HepG2 (cell line): ENCODE measurements at regions not wholly inside any gene's neighbourhood (a gene's known extent, or its start where the extent isn't known, plus 50 kb on each side); places are given as distances from the start of the nearest gene placed in this dataset.

Experiments
- ATAC-seq: fragments of 200-7000 bp; cut with Tn5 transposase; 3 replicates; pipeline ENCODE4 v1.9.1; 2020; ENCODE audit warnings: mild to moderate bottlenecking, moderate library complexity
- BruUV-seq: library from RNA; stranded (reverse); fragments of 400-500 nt; replicated peaks from 2 replicates; lab custom pipeline; 2021; lab: Mats Ljungman, UMichigan
- CTCF ChIA-PET: fragments of 300-600 bp; formaldehyde crosslinking; extraction: SDS; loops from one replicate; lab custom pipeline; 2021; ENCODE audit warnings: low total read pairs, inconsistent platforms, low intra/inter-chr PET ratio; lab: Yijun Ruan, JAX
- POLR2A ChIA-PET: fragments of 350-600 bp; sonication (Branson Sonifier 250); formaldehyde crosslinking; loops from one replicate; lab custom pipeline; 2020; ENCODE audit warnings: antibody characterized with exemption, inconsistent platforms; lab: Yijun Ruan, JAX
- DNase-seq: peaks from one replicate; pipeline ENCODE4 v3.0.0-alpha.2; 2015; ENCODE audit warnings: low spot score
- FAIRE-seq: peaks from 3 replicates; lab custom pipeline; 2011; peaks lifted over from hg19 to GRCh38; lab: Jason Lieb, UNC
- H2AFZ ChIP-seq: one replicate; pipeline ENCODE4 v1.6.1; 2011; ENCODE audit warnings: low read length, inconsistent platforms
- H3K27ac ChIP-seq: fragments of 300-600 bp; 3 replicates; pipeline ENCODE4 v1.8.0; 2011; ENCODE audit warnings: mixed run types, mild to moderate bottlenecking, mixed read lengths, low read length, inconsistent platforms; ENCODE audit not compliant: insufficient read depth; ENCODE audit errors: extremely low read length
- H3K27me3 ChIP-seq, 2 experiments: fragments of 200-600 bp in 1 of 2; 2 replicates in 1 of 2; 3 replicates in 1 of 2; pipeline versions ENCODE4 v1.6.0 to v1.8.0; 2011; ENCODE audit warnings: low read length in 2 of 2, mild to moderate bottlenecking in 2 of 2, moderate library complexity in 2 of 2, inconsistent platforms in 1 of 2; ENCODE audit not compliant: insufficient read depth in 2 of 2, control insufficient read depth in 1 of 2
- H3K36me3 ChIP-seq, 2 experiments: fragments of 200-600 bp in 1 of 2; replicated peaks in 1 of 2; 2 replicates in 1 of 2; 3 replicates in 1 of 2; pipeline versions ENCODE4 v1.5.1 to v1.8.0; 2011; ENCODE audit warnings: low read length in 2 of 2, inconsistent platforms in 1 of 2; ENCODE audit not compliant: insufficient read depth in 2 of 2, control insufficient read depth in 1 of 2
- H3K4me1 ChIP-seq: 2 replicates; pipeline ENCODE4 v1.5.1; 2012; ENCODE audit warnings: low read length, inconsistent platforms; ENCODE audit not compliant: insufficient read depth
- H3K4me2 ChIP-seq: 2 replicates; pipeline ENCODE4 v1.6.0; 2011; ENCODE audit warnings: low read depth, low read length, inconsistent platforms
- H3K4me3 ChIP-seq, 3 experiments: fragments of 200-600 bp in 1 of 3; sonication (generic), shearing (Covaris generic) in 1 of 3; replicated peaks in 1 of 3; 2 replicates each; pipeline ENCODE4 v1.5.1; 2011 to 2016; ENCODE audit warnings: low read length in 3 of 3, inconsistent platforms in 2 of 3, low read depth in 2 of 3, mild to moderate bottlenecking in 2 of 3, control low read depth in 1 of 3, mixed read lengths in 1 of 3; ENCODE audit not compliant: insufficient read depth in 1 of 3
- H3K79me2 ChIP-seq: one replicate; pipeline ENCODE4 v1.6.1; 2011; ENCODE audit warnings: low read length, inconsistent platforms; ENCODE audit not compliant: insufficient read depth
- H3K9ac ChIP-seq: 2 replicates; pipeline ENCODE4 v1.6.0; 2011; ENCODE audit warnings: mild to moderate bottlenecking, low read depth, low read length, inconsistent platforms; ENCODE audit not compliant: insufficient read depth
- H3K9me3 ChIP-seq: 2 replicates; pipeline ENCODE4 v1.5.1; 2012; ENCODE audit warnings: mild to moderate bottlenecking, low read length
- H4K20me1 ChIP-seq: 2 replicates; pipeline ENCODE4 v1.6.0; 2011; ENCODE audit warnings: inconsistent platforms, mild to moderate bottlenecking, low read length, moderate library complexity; ENCODE audit not compliant: insufficient read depth
- ASH2L ChIP-seq: fragments of 300-600, 200-600 bp; sonication (generic); IDR thresholded peaks from 2 replicates; pipeline ENCODE4 v1.7.0; 2017; ENCODE audit warnings: low read depth, mild to moderate bottlenecking, moderate library complexity, mixed read lengths, low read length; ENCODE audit not compliant: insufficient read length
- EHMT2 ChIP-seq: fragments of 200-600 bp; sonication (generic); IDR thresholded peaks from 2 replicates; pipeline ENCODE4 v1.7.0; 2017; ENCODE audit warnings: antibody characterized with exemption, low read depth, low read length, borderline replicate concordance
- ERF ChIP-seq: IDR thresholded peaks from 2 replicates; pipeline ENCODE4 v1.6.1; 2018; ENCODE audit warnings: missing biosample characterization, missing genetic modification reagents
- MTA3 ChIP-seq: sonication (generic); formaldehyde crosslinking; IDR thresholded peaks from 2 replicates; pipeline ENCODE4 v1.4.0; 2020; ENCODE audit warnings: missing genetic modification reagents
- NR2F2 ChIP-seq: IDR thresholded peaks from 2 replicates; pipeline ENCODE4 v1.6.1; 2012; ENCODE audit warnings: low read depth, inconsistent platforms, borderline replicate concordance
- PRDM10 ChIP-seq: sonication (generic); formaldehyde crosslinking; IDR thresholded peaks from 2 replicates; pipeline ENCODE4 v1.4.0; 2020; ENCODE audit warnings: low read depth, missing genetic modification reagents
- TEAD2 ChIP-seq: sonication (generic); formaldehyde crosslinking; IDR thresholded peaks from 2 replicates; pipeline ENCODE4 v1.9.0; 2021; ENCODE audit warnings: missing genetic modification reagents
- THRA ChIP-seq: sonication (generic); formaldehyde crosslinking; IDR thresholded peaks from 2 replicates; pipeline ENCODE4 v1.4.0; 2020; ENCODE audit warnings: missing genetic modification reagents, borderline replicate concordance
- ZBTB3 ChIP-seq: sonication (generic); formaldehyde crosslinking; IDR thresholded peaks from 2 replicates; pipeline ENCODE4 v1.4.0; 2020; ENCODE audit warnings: low read depth, mild to moderate bottlenecking, moderate library complexity, missing genetic modification reagents, borderline replicate concordance
- WGBS: methylation state at CpG from one replicate; pipeline ENCODE4 v1.1.6; 2017; ENCODE audit warnings: low lambda C conversion rate; 5-methylcytosine and 5-hydroxymethylcytosine counted together
- in situ Hi-C: cut with HindIII; loops from 2 replicates; pipeline ENCODE4 v1.10.0; 2017; ENCODE audit warnings: low pct_unique_long_range_greater_than_20kb; ENCODE audit not compliant: extremely low pct_ligation_motif_present
- intact Hi-C: fragments of 100-400 bp; cut with micrococcal nuclease; formaldehyde crosslinking; loops from one replicate; pipeline ENCODE4 v1.10.0; 2022; ENCODE audit not compliant: unreplicated experiment

GRCh38 chr14:94893411-94894160, 123.7 kb upstream of the GSC start:
- Histone ChIP-seq H3K4me2 (no peak overlapping the region), H3K9ac (no peak overlapping the region), H3K4me1 (no peaks in the 10 kb centered on the region), H3K4me3 (no peak overlapping the region), H3K9me3 (no peaks in the 10 kb centered on the region), H3K79me2 (no peaks in the 10 kb centered on the region), H3K27me3 (peaks cover 5 to 38% of the 10 kb centered on the region in 2 experiments; a peak in 4 of 5 replicates), H3K27ac (no peak overlapping the region), H2AFZ (no peak overlapping the region), H3K36me3 (no peaks in the 10 kb centered on the region), H4K20me1 (no peaks in the 10 kb centered on the region)
- POLR2A ChIA-PET = no interaction called here
- BruUV-seq = no TSS peak
- in situ Hi-C loops = no loop called here
- FAIRE-seq (no peak), ATAC-seq (no peak), DNase-seq (no peak)
- intact Hi-C loops = no loop called here
- TF ChIP-seq MTA3 (CRISPR knock-in tag) (no peak), PRDM10 (no peak), ASH2L (no peak), ERF (no peak), EHMT2 (no peak), TEAD2 (CRISPR knock-in tag) (no peak), NR2F2 (no peak), ZBTB3 (CRISPR knock-in tag) (no peak), THRA (CRISPR knock-in tag) (no peak)
- CTCF ChIA-PET = no interaction called here
- 19% methylated on average over 9 of the region's 17 CpGs for WGBS
